Transverse colon (tissue), 4 donors: ENCODE measurements at regions not wholly inside any gene's neighbourhood (a gene's known extent, or its start where the extent isn't known, plus 50 kb on each side); places are given as distances from the start of the nearest gene placed in this dataset.
A peak's percentile ranks its signal among the peaks of the same experiment; 100 is the strongest.
"Not testable (repeated sequence)": the region's sequence is repeated elsewhere in the genome, so short reads cannot be mapped to it uniquely, and the experiment has no call there.

Experiments used
- DNase-seq: peaks from one replicate; pipeline ENCODE4 v3.0.0-alpha.2; 2019
- H3K27ac ChIP-seq, 4 donors: fragments of 200-600 bp; sonication (generic); 2 replicates each; pipeline ENCODE4 v1.5.1; 2016 to 2018; ENCODE audit warnings: inconsistent platforms in 4 of 4
- H3K27me3 ChIP-seq: fragments of 200-600 bp; sonication (generic); 2 replicates; pipeline ENCODE4 v1.5.1; 2017; ENCODE audit warnings: inconsistent platforms
- H3K36me3 ChIP-seq, 4 donors: fragments of 200-600 bp; sonication (generic); 2 replicates each; pipeline ENCODE4 v1.5.1; 2017 to 2019; ENCODE audit warnings: inconsistent platforms in 4 of 4
- H3K4me1 ChIP-seq, 4 donors: fragments of 200-600 bp; sonication (generic); 2 replicates each; pipeline ENCODE4 v1.5.1; 2017 to 2020; ENCODE audit warnings: inconsistent platforms in 4 of 4
- H3K4me3 ChIP-seq, 4 donors: fragments of 200-600 bp; sonication (generic); 1 replicate in 1 of 4; 2 replicates in 3 of 4; pipeline versions ENCODE4 v1.5.1 to v1.6.1; 2017 to 2019; ENCODE audit warnings: inconsistent platforms in 4 of 4
- H3K9me3 ChIP-seq, 2 donors: fragments of 200-600 bp; sonication (generic); 2 replicates each; pipeline ENCODE4 v1.5.1; 2017 to 2019; ENCODE audit warnings: inconsistent platforms in 2 of 2
- WGBS, 2 donors: methylation state at CpG; one replicate each; pipeline ENCODE4 v1.1.5; 2018; ENCODE audit warnings: low coverage in 1 of 2; 5-methylcytosine and 5-hydroxymethylcytosine counted together
- in situ Hi-C, 4 donors: fragments of 200-750 bp; cut with MboI; loops; one replicate each; pipeline versions ENCODE4 v1.15.0 to v1.15.1; 2017; ENCODE audit warnings: low sequenced_read_pairs in 3 of 4, low pct_ligation_motif_present in 1 of 4, low pct_unique_long_range_greater_than_20kb in 1 of 4
- intact Hi-C: fragments of 100-400 bp; cut with DNase I; formaldehyde crosslinking; loops from one replicate; pipeline ENCODE4 v1.15.1; 2023; ENCODE audit warnings: low total_unique reads
- TF ChIP-seq, protein P1 (sequence below), 5 experiments: fragments of 200-600 bp in 3 of 5; fragments of 450-650 bp in 2 of 5; sonication (generic) in 3 of 5; IDR thresholded peaks; 1 replicate in 2 of 5; 2 replicates in 3 of 5; pipeline ENCODE4 v1.5.1; 2016 to 2017; ENCODE audit warnings: antibody characterized with exemption in 5 of 5, inconsistent platforms in 3 of 5, mild to moderate bottlenecking in 2 of 5, moderate library complexity in 1 of 5

DNA sequence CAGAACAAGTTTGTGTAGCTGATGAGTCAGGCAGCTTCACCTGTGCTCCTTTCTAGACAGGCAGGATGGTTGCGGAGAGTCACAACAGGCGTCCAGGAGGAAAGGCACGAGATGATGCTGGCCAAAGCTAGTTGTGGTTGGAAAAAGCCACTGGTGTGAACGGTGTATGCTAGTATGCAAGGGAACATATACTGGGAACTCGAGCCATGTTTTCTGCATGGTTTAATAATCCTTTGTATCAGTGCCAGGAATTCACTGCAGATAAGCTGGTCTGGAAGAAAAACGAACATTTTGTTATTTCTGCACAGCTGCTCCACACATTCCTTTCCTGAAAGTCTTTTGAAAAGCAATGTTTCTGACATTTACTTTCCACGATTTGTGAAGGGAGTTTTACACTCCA lies 3999.6 kb upstream of the TPTE start:
- H3K4me3 ChIP-seq, H3K27ac ChIP-seq, intact Hi-C loops, in situ Hi-C loops, DNase-seq, H3K9me3 ChIP-seq, H3K4me1 ChIP-seq, H3K36me3 ChIP-seq, H3K27me3 ChIP-seq: not testable (repeated sequence)
- WGBS, 2 donors, result no CpG with 5 or more reads among the region's 7 CpGs

DNA sequence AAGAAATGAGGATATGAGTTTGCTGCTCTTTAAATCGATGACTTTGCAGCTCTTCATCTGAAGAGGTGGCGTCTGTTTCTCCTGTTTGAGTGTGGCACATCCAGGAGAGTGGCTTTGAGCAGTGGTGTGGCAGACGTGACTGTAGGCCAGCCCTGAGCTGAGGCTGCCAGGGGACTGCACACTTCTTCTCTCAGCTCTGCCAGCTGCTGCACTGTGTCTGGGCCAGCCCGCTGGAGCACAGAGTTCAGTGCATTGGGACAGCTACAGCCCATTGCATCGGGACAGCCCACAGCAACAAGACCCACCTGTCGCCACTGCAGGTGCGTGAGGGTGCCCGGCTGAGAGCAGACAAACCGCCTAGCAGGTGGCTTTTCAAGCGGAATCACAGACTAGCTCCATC lies 3995.2 kb upstream of the TPTE start:
- H3K9me3 ChIP-seq, H3K36me3 ChIP-seq, H3K4me1 ChIP-seq, DNase-seq, H3K27me3 ChIP-seq, H3K27ac ChIP-seq, H3K4me3 ChIP-seq, intact Hi-C loops, in situ Hi-C loops: not testable (repeated sequence)
- WGBS, 2 donors, result no CpG with 5 or more reads among the region's 10 CpGs

GRCh38 chr21:6530655-6531054 lies 3990.7 kb upstream of the TPTE start:
- DNase-seq, H3K4me3 ChIP-seq, H3K9me3 ChIP-seq, H3K27me3 ChIP-seq, H3K27ac ChIP-seq, in situ Hi-C loops, H3K36me3 ChIP-seq, H3K4me1 ChIP-seq, intact Hi-C loops: not testable (repeated sequence)
- WGBS, 2 donors, result no CpG with 5 or more reads among the region's 8 CpGs
- TF ChIP-seq, protein P1, sequence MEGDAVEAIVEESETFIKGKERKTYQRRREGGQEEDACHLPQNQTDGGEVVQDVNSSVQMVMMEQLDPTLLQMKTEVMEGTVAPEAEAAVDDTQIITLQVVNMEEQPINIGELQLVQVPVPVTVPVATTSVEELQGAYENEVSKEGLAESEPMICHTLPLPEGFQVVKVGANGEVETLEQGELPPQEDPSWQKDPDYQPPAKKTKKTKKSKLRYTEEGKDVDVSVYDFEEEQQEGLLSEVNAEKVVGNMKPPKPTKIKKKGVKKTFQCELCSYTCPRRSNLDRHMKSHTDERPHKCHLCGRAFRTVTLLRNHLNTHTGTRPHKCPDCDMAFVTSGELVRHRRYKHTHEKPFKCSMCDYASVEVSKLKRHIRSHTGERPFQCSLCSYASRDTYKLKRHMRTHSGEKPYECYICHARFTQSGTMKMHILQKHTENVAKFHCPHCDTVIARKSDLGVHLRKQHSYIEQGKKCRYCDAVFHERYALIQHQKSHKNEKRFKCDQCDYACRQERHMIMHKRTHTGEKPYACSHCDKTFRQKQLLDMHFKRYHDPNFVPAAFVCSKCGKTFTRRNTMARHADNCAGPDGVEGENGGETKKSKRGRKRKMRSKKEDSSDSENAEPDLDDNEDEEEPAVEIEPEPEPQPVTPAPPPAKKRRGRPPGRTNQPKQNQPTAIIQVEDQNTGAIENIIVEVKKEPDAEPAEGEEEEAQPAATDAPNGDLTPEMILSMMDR (IDR thresholded peaks at IDR 0.05), result peak in 1 of 5 experiments; percentile 6

DNA sequence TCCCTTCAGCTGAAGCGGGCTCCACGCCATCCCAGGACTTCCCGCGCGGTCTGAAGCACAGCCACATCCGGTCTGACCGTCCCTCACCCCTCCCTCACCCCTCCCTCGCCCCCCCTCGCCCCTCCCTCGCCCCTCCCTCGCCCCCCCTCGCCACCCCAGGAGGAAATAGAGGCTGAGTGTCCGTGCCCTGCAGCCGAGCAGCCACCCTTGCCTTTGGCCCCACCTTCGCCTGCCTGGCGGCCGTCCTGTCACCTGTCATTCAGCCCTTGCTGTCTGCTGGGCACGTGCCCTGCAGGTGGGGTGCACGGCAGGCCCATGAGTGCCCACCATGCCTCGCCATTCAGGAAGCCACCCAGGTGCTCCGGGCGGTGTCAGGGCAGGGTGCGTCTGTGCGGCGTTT lies 3988.1 kb upstream of the TPTE start:
- no CpG with 5 or more reads among the region's 25 CpGs for WGBS, 2 donors
- H3K9me3 ChIP-seq, in situ Hi-C loops, H3K4me1 ChIP-seq, intact Hi-C loops, H3K27ac ChIP-seq, DNase-seq, H3K36me3 ChIP-seq, H3K4me3 ChIP-seq, H3K27me3 ChIP-seq: not testable (repeated sequence)

DNA sequence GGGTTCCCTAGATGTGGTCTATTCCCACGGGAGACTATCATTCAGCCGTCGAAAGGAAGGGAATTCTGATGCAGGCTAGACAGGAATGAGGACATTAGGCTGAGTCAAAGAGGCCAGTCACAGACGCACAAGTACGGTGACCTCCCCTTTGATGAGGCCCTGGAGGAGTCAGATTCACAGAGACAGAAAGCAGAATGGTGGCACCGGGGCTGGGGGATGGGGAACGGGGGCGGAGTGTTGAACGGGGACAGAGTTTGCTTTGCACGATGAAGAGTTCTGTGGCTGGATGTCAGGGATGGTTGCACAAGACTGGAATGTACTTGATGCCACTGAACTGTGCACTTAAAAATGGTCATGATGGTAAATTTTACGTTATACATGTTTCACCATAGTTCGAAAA lies 3983.1 kb upstream of the TPTE start:
- intact Hi-C loops, H3K4me1 ChIP-seq, DNase-seq, H3K36me3 ChIP-seq, H3K27me3 ChIP-seq, H3K9me3 ChIP-seq, H3K27ac ChIP-seq, in situ Hi-C loops, H3K4me3 ChIP-seq: not testable (repeated sequence)
- no CpG with 5 or more reads among the region's 12 CpGs for WGBS, 2 donors

DNA sequence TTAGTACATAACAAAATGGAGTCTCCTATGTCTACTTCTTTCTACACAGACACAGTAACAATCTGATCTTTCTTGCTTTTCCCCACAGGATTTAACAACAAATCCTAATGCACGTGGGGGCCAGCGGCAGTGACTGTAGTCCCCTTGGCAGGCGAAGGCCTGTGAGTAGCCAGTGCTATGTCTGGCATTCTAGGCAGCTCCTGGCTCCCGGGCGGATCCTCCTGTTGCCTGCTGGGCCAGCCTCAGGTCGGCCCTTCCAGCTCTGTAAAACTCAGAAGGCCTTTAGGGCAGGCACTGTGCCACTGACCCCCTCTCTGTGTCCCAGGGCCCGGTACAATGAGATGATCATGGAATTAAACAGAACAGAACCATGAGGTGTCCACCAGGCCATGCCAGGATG lies 3981.7 kb upstream of the TPTE start:
- H3K4me1 ChIP-seq, intact Hi-C loops, in situ Hi-C loops, DNase-seq, H3K36me3 ChIP-seq, H3K27me3 ChIP-seq, H3K9me3 ChIP-seq, H3K27ac ChIP-seq, H3K4me3 ChIP-seq: not testable (repeated sequence)
- WGBS, 2 donors, result no CpG with 5 or more reads among the region's 7 CpGs

DNA sequence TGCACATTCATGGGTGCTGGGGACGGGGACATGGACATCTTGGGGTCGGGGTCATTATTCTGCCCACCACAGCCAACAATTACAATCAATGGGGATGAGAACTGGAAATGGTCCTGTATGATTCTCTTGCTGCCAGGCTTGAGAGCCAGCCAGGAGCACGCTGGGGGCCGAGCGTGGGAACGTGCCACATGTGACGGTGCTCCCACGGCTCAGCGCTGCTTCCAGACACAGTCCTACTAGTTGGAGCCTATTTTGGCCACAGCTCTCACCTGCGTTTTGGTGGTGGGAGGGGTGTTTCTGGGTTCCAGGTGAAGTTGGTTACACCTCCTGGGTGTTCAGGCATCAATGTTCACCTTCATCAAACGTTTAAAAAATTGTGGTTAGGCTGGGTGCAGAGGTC lies 3980.3 kb upstream of the TPTE start:
- H3K27me3 ChIP-seq, H3K36me3 ChIP-seq, H3K27ac ChIP-seq, in situ Hi-C loops, intact Hi-C loops, H3K9me3 ChIP-seq, H3K4me3 ChIP-seq, DNase-seq, H3K4me1 ChIP-seq: not testable (repeated sequence)
- no CpG with 5 or more reads among the region's 11 CpGs for WGBS, 2 donors

GRCh38 chr21:6545288-6545687 lies 3976.1 kb upstream of the TPTE start:
- WGBS, 2 donors, result no CpG with 5 or more reads among the region's 33 CpGs
- H3K9me3 ChIP-seq, H3K27me3 ChIP-seq, H3K4me3 ChIP-seq, DNase-seq, in situ Hi-C loops, H3K36me3 ChIP-seq, H3K4me1 ChIP-seq, intact Hi-C loops, H3K27ac ChIP-seq: not testable (repeated sequence)

GRCh38 chr21:6551045-6551444 lies 3970.3 kb upstream of the TPTE start:
- WGBS, 2 donors, result no CpG with 5 or more reads among the region's 23 CpGs
- intact Hi-C loops, result not testable (repeated sequence)

GRCh38 chr21:6553505-6554376 lies 3967.6 kb upstream of the TPTE start:
- H3K4me1 ChIP-seq, H3K4me3 ChIP-seq, H3K27me3 ChIP-seq, intact Hi-C loops, H3K27ac ChIP-seq, in situ Hi-C loops, H3K9me3 ChIP-seq, H3K36me3 ChIP-seq, DNase-seq: not testable (repeated sequence)
- no CpG with 5 or more reads among the region's 24 CpGs for WGBS, 2 donors

More at GRCh38 chr21:6551045-6551444, 3970.3 kb upstream of the TPTE start:
- H3K27me3 ChIP-seq, H3K4me1 ChIP-seq, H3K9me3 ChIP-seq, H3K27ac ChIP-seq, in situ Hi-C loops, H3K4me3 ChIP-seq, H3K36me3 ChIP-seq, DNase-seq: not testable (repeated sequence)
